ENCODE measurements at regions not wholly inside any gene's neighbourhood (a gene's known extent, or its start where the extent isn't known, plus 50 kb on each side); places are given as distances from the start of the nearest gene placed in this dataset.

DNA sequence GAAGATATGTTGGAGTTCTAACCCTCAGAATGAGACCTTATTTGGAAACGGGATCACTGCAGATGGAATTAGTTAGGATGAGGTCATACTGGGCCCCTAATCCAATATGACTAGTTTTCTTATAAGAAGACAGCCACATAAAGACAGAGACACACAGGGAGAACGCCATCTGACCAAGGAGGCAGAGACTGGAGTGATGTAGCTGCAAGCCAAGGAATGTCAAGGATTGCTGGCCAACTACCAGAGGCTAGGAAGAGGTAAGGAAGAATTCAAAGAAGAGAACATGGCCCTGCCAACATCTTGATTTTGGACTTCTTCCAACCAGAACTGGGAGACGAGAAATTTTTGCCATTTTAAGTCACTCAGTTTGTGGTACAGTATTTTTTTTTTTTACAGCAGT is 152.8 kb upstream of the DIPK2B start:
- no peaks in the 10 kb centered on the region for H3K27me3 ChIP-seq (ENCODE audit: insufficient read depth, low read length)
- no peak for TF ChIP-seq CTCF (IDR thresholded peaks at IDR 0.05; ENCODE audit: low read length)
- TF ChIP-seq EZH2 (IDR thresholded peaks at IDR 0.05; ENCODE audit: borderline replicate concordance, low read length), result no peak
- H3K9me3 ChIP-seq (ENCODE audit: low read length), result no peaks in the 10 kb centered on the region
- no peak overlapping the region for H3K9ac ChIP-seq (ENCODE audit: low read length)
- no peaks in the 10 kb centered on the region for H4K20me1 ChIP-seq (ENCODE audit: insufficient read depth, low read length)
- H3K36me3 ChIP-seq (ENCODE audit: insufficient read depth, low read length), result no peaks in the 10 kb centered on the region
- H3F3A ChIP-seq (ENCODE audit: insufficient read depth, low read length), result no peaks in the 10 kb centered on the region
- H3K79me2 ChIP-seq (ENCODE audit: insufficient read depth, low read length), result no peaks in the 10 kb centered on the region
- no peak overlapping the region for H3K4me2 ChIP-seq (ENCODE audit: low read length)
- H2AFZ ChIP-seq (ENCODE audit: low read length), result no peak overlapping the region
- no peaks in the 10 kb centered on the region for H3K9me2 ChIP-seq (ENCODE audit: low read depth, low read length)
- no peak overlapping the region for H3K4me3 ChIP-seq (ENCODE audit: low read depth, low read length, poor library complexity, severe bottlenecking)
- H3K27ac ChIP-seq (ENCODE audit: low read depth, low read length, poor library complexity, severe bottlenecking), result no peak overlapping the region
- H3K4me1 ChIP-seq (ENCODE audit: insufficient read depth, low read length, severe bottlenecking), result no peaks in the 10 kb centered on the region

GRCh38 chrX:45352611-45353010 is 151.9 kb upstream of the DIPK2B start:
- H3K4me2 ChIP-seq (ENCODE audit: low read length), result no peak overlapping the region
- TF ChIP-seq CTCF (IDR thresholded peaks at IDR 0.05; ENCODE audit: low read length), result no peak
- TF ChIP-seq EZH2 (IDR thresholded peaks at IDR 0.05; ENCODE audit: borderline replicate concordance, low read length), result no peak
- no peaks in the 10 kb centered on the region for H3K4me1 ChIP-seq (ENCODE audit: insufficient read depth, low read length, severe bottlenecking)
- H3F3A ChIP-seq (ENCODE audit: insufficient read depth, low read length), result no peaks in the 10 kb centered on the region
- H3K36me3 ChIP-seq (ENCODE audit: insufficient read depth, low read length), result no peaks in the 10 kb centered on the region
- H3K79me2 ChIP-seq (ENCODE audit: insufficient read depth, low read length), result no peaks in the 10 kb centered on the region
- no peaks in the 10 kb centered on the region for H3K9me3 ChIP-seq (ENCODE audit: low read length)
- H4K20me1 ChIP-seq (ENCODE audit: insufficient read depth, low read length), result no peaks in the 10 kb centered on the region
- H3K27ac ChIP-seq (ENCODE audit: low read depth, low read length, poor library complexity, severe bottlenecking), result no peak overlapping the region
- H3K27me3 ChIP-seq (ENCODE audit: insufficient read depth, low read length), result no peaks in the 10 kb centered on the region
- H3K9ac ChIP-seq (ENCODE audit: low read length), result no peak overlapping the region
- H3K9me2 ChIP-seq (ENCODE audit: low read depth, low read length), result no peaks in the 10 kb centered on the region
- H2AFZ ChIP-seq (ENCODE audit: low read length), result no peak overlapping the region
- no peak overlapping the region for H3K4me3 ChIP-seq (ENCODE audit: low read depth, low read length, poor library complexity, severe bottlenecking)

DNA sequence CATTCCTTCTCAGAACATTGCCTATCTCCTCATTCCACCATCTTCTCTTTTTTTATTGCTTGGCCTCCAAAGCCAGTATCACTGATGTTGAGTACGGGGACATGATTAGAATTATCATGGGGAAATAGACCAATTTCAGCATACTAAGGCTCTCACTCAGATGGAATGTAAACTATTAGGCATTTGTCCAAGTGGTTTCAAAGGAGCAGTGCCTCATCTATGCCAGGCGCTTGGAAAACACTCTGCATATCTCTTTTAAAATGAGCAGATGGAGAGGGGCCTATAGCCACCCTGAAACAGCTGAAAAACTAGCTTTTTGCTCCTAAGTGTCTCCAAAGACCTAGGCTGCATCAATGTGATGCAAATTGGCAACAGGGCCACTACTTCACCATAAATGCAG is 150.8 kb upstream of the DIPK2B start:
- no peak overlapping the region for H3K4me3 ChIP-seq (ENCODE audit: low read depth, low read length, poor library complexity, severe bottlenecking)
- TF ChIP-seq CTCF (IDR thresholded peaks at IDR 0.05; ENCODE audit: low read length), result no peak
- TF ChIP-seq EZH2 (IDR thresholded peaks at IDR 0.05; ENCODE audit: borderline replicate concordance, low read length), result no peak
- H2AFZ ChIP-seq (ENCODE audit: low read length), result no peak overlapping the region
- no peak overlapping the region for H3K9ac ChIP-seq (ENCODE audit: low read length)
- no peaks in the 10 kb centered on the region for H3F3A ChIP-seq (ENCODE audit: insufficient read depth, low read length)
- H3K9me2 ChIP-seq (ENCODE audit: low read depth, low read length), result no peaks in the 10 kb centered on the region
- H3K79me2 ChIP-seq (ENCODE audit: insufficient read depth, low read length), result no peaks in the 10 kb centered on the region
- H3K27ac ChIP-seq (ENCODE audit: low read depth, low read length, poor library complexity, severe bottlenecking), result no peak overlapping the region
- no peak overlapping the region for H3K4me2 ChIP-seq (ENCODE audit: low read length)
- no peaks in the 10 kb centered on the region for H4K20me1 ChIP-seq (ENCODE audit: insufficient read depth, low read length)
- no peaks in the 10 kb centered on the region for H3K36me3 ChIP-seq (ENCODE audit: insufficient read depth, low read length)
- H3K9me3 ChIP-seq (ENCODE audit: low read length), result no peaks in the 10 kb centered on the region
- no peaks in the 10 kb centered on the region for H3K4me1 ChIP-seq (ENCODE audit: insufficient read depth, low read length, severe bottlenecking)
- H3K27me3 ChIP-seq (ENCODE audit: insufficient read depth, low read length), result no peaks in the 10 kb centered on the region

Measured in OCI-LY1 (cell line).